Vagina (tissue), 2 donors: ENCODE measurements at regions not wholly inside any gene's neighbourhood (a gene's known extent, or its start where the extent isn't known, plus 50 kb on each side); places are given as distances from the start of the nearest gene placed in this dataset.

Source experiments
- POLR2A ChIP-seq, 2 donors: fragments of 450-650 bp; IDR thresholded peaks; one replicate each; pipeline ENCODE4 v1.6.1; 2017; ENCODE audit warnings: antibody characterized with exemption in 2 of 2, mild to moderate bottlenecking in 2 of 2, moderate library complexity in 2 of 2
- TF ChIP-seq, protein P1 (sequence below), 3 experiments: fragments of 450-650 bp in 2 of 3; fragments of 200-600 bp in 1 of 3; sonication (generic) in 1 of 3; IDR thresholded peaks; one replicate each; pipeline ENCODE4 v1.5.1; 2017 to 2019; ENCODE audit warnings: antibody characterized with exemption in 3 of 3, mild to moderate bottlenecking in 2 of 3, moderate library complexity in 2 of 3

DNA sequence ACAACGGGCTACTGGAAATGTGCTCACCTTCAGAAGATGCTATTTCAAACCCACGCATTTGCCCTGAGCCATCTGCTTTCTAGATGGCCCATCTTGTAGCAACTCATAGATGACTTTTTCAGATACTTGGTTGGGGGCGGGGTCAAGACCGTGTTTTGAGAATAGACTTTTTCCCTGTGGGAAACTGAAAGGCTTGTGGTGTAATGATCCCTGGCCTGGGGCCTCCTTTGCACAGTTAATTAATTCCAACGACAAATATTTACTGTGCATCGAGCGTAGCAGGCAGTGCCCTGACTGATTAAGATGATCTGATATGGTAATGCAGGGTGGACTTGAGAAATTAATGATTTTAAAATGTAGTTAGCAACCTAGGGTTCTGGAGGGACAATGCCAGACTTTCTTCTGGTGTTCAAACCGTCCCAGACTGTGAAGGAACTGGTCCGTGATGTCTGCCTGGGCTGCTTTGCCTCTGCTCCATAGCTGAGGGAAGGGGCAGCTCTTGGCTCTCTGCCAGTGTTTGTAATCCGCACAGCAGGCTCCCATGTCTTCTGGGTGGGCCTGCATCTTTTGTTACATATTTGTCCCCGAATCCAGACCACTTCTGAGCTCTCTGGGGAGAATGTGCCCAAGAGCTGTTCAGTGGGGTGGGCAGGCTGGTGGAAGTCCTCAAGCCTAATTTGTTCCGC is 84.8 kb downstream of the ADAMTS15 start:
- no peak for TF ChIP-seq POLR2A (IDR thresholded peaks at IDR 0.05)
- TF ChIP-seq, protein P1, sequence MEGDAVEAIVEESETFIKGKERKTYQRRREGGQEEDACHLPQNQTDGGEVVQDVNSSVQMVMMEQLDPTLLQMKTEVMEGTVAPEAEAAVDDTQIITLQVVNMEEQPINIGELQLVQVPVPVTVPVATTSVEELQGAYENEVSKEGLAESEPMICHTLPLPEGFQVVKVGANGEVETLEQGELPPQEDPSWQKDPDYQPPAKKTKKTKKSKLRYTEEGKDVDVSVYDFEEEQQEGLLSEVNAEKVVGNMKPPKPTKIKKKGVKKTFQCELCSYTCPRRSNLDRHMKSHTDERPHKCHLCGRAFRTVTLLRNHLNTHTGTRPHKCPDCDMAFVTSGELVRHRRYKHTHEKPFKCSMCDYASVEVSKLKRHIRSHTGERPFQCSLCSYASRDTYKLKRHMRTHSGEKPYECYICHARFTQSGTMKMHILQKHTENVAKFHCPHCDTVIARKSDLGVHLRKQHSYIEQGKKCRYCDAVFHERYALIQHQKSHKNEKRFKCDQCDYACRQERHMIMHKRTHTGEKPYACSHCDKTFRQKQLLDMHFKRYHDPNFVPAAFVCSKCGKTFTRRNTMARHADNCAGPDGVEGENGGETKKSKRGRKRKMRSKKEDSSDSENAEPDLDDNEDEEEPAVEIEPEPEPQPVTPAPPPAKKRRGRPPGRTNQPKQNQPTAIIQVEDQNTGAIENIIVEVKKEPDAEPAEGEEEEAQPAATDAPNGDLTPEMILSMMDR (IDR thresholded peaks at IDR 0.05) = no peak
